ENCODE measurements at regions not wholly inside any gene's neighbourhood (a gene's known extent, or its start where the extent isn't known, plus 50 kb on each side); places are given as distances from the start of the nearest gene placed in this dataset.

DNA sequence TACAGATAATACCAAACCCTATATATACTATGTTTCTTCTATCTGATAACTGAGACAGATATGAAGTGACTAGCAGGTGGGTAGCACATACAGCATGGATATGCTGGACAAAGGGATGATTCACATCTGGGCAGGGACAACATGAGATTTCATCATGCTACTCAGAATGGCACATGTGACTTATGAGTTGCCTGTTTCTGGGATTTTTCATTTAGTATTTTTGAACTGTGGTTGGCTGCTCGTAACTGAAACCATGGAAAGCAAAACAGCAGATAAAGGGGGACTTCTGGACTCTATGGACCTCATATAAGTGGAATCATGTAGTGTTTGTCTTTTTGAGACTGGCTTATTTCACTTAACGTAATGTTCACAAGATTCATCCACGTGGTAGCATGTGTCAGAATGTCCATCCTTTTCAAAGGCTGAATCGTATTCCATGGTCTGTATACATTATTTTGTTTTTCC lies 883.0 kb downstream of the TBC1D22A start:
- TF ChIP-seq ZFP37 (tag by site-specific recombination; IDR thresholded peaks at IDR 0.05) (no peak), ZNF777 (tag by site-specific recombination; IDR thresholded peaks at IDR 0.05; ENCODE audit: borderline replicate concordance) (no peak), ZNF629 (tag by site-specific recombination; IDR thresholded peaks at IDR 0.05) (no peak), TCF7L2 (IDR thresholded peaks at IDR 0.05; ENCODE audit: borderline replicate concordance, low read depth, low read length) (no peak)
- TF ChIP-seq, protein P1, sequence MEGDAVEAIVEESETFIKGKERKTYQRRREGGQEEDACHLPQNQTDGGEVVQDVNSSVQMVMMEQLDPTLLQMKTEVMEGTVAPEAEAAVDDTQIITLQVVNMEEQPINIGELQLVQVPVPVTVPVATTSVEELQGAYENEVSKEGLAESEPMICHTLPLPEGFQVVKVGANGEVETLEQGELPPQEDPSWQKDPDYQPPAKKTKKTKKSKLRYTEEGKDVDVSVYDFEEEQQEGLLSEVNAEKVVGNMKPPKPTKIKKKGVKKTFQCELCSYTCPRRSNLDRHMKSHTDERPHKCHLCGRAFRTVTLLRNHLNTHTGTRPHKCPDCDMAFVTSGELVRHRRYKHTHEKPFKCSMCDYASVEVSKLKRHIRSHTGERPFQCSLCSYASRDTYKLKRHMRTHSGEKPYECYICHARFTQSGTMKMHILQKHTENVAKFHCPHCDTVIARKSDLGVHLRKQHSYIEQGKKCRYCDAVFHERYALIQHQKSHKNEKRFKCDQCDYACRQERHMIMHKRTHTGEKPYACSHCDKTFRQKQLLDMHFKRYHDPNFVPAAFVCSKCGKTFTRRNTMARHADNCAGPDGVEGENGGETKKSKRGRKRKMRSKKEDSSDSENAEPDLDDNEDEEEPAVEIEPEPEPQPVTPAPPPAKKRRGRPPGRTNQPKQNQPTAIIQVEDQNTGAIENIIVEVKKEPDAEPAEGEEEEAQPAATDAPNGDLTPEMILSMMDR (tag by site-specific recombination; IDR thresholded peaks at IDR 0.05): no peak
- TF ChIP-seq, protein P2, sequence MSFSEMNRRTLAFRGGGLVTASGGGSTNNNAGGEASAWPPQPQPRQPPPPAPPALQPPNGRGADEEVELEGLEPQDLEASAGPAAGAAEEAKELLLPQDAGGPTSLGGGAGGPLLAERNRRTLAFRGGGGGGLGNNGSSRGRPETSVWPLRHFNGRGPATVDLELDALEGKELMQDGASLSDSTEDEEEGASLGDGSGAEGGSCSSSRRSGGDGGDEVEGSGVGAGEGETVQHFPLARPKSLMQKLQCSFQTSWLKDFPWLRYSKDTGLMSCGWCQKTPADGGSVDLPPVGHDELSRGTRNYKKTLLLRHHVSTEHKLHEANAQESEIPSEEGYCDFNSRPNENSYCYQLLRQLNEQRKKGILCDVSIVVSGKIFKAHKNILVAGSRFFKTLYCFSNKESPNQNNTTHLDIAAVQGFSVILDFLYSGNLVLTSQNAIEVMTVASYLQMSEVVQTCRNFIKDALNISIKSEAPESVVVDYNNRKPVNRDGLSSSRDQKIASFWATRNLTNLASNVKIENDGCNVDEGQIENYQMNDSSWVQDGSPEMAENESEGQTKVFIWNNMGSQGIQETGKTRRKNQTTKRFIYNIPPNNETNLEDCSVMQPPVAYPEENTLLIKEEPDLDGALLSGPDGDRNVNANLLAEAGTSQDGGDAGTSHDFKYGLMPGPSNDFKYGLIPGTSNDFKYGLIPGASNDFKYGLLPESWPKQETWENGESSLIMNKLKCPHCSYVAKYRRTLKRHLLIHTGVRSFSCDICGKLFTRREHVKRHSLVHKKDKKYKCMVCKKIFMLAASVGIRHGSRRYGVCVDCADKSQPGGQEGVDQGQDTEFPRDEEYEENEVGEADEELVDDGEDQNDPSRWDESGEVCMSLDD (tag by site-specific recombination; IDR thresholded peaks at IDR 0.05): no peak
- TF ChIP-seq, protein P3, sequence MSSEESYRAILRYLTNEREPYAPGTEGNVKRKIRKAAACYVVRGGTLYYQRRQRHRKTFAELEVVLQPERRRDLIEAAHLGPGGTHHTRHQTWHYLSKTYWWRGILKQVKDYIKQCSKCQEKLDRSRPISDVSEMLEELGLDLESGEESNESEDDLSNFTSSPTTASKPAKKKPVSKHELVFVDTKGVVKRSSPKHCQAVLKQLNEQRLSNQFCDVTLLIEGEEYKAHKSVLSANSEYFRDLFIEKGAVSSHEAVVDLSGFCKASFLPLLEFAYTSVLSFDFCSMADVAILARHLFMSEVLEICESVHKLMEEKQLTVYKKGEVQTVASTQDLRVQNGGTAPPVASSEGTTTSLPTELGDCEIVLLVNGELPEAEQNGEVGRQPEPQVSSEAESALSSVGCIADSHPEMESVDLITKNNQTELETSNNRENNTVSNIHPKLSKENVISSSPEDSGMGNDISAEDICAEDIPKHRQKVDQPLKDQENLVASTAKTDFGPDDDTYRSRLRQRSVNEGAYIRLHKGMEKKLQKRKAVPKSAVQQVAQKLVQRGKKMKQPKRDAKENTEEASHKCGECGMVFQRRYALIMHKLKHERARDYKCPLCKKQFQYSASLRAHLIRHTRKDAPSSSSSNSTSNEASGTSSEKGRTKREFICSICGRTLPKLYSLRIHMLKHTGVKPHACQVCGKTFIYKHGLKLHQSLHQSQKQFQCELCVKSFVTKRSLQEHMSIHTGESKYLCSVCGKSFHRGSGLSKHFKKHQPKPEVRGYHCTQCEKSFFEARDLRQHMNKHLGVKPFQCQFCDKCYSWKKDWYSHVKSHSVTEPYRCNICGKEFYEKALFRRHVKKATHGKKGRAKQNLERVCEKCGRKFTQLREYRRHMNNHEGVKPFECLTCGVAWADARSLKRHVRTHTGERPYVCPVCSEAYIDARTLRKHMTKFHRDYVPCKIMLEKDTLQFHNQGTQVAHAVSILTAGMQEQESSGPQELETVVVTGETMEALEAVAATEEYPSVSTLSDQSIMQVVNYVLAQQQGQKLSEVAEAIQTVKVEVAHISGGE (tag by site-specific recombination; conservative IDR thresholded peaks at IDR 0.05; ENCODE audit: low read depth): no peak
